DND-41 (cell line): ENCODE measurements at regions not wholly inside any gene's neighbourhood (a gene's known extent, or its start where the extent isn't known, plus 50 kb on each side); places are given as distances from the start of the nearest gene placed in this dataset.

Experiments
- CTCF ChIP-seq: IDR thresholded peaks from 2 replicates; pipeline ENCODE4 v1.5.1; 2012; ENCODE audit warnings: borderline replicate concordance, low read length, moderate library complexity, mild to moderate bottlenecking; ENCODE audit not compliant: poor library complexity, severe bottlenecking; ENCODE audit errors: extremely low read depth
- EZH2 ChIP-seq: IDR thresholded peaks from 3 replicates; pipeline ENCODE4 v1.6.1; 2012; ENCODE audit warnings: borderline replicate concordance, low read depth, mild to moderate bottlenecking, moderate library complexity, low read length, inconsistent platforms; ENCODE audit not compliant: severe bottlenecking

GRCh38 chr11:97430877-97431276 lies 1041.1 kb downstream of the JRKL start:
- TF ChIP-seq CTCF, result no peak
- TF ChIP-seq EZH2, result no peak
